ENCODE measurements at regions not wholly inside any gene's neighbourhood (a gene's known extent, or its start where the extent isn't known, plus 50 kb on each side); places are given as distances from the start of the nearest gene placed in this dataset.

GRCh38 chr6:169943241-169944060 lies 192.0 kb downstream of the ERMARD start:
- no peak for DNase-seq

- no peak for DNase-seq
Measured at GRCh38 chr6:169942173-169942572, 190.8 kb downstream of the ERMARD start.

- DNase-seq: no peak
Measured at GRCh38 chr6:169940481-169941271, 189.3 kb downstream of the ERMARD start.

- DNase-seq: no peak
Measured at GRCh38 chr6:169939554-169940164, 188.2 kb downstream of the ERMARD start.

GRCh38 chr6:169938731-169939130 lies 187.3 kb downstream of the ERMARD start:
- no peak for DNase-seq

- DNase-seq: no peak
Measured at GRCh38 chr6:169938262-169938701, 186.9 kb downstream of the ERMARD start.

- DNase-seq: no peak
Measured at GRCh38 chr6:169937389-169938261, 186.2 kb downstream of the ERMARD start.

- no peak for DNase-seq
Measured at GRCh38 chr6:169936355-169936975, 185.0 kb downstream of the ERMARD start.

GRCh38 chr6:169935861-169936260 lies 184.4 kb downstream of the ERMARD start:
- no peak for DNase-seq

- no peak for DNase-seq
Measured at GRCh38 chr6:169935348-169935718, 183.9 kb downstream of the ERMARD start.

GRCh38 chr6:169934699-169935347 lies 183.4 kb downstream of the ERMARD start:
- DNase-seq: no peak

GRCh38 chr6:169933839-169934698 lies 182.6 kb downstream of the ERMARD start:
- no peak for DNase-seq

GRCh38 chr6:169933251-169933821 lies 181.9 kb downstream of the ERMARD start:
- no peak for DNase-seq

- no peak for DNase-seq
Measured at GRCh38 chr6:169932491-169932890, 181.1 kb downstream of the ERMARD start.

GRCh38 chr6:169931261-169931660 lies 179.8 kb downstream of the ERMARD start:
- no peak for DNase-seq

- DNase-seq: no peak
Measured at GRCh38 chr6:169930799-169931198, 179.4 kb downstream of the ERMARD start.

- no peak for DNase-seq
Measured at GRCh38 chr6:169927711-169928110, 176.3 kb downstream of the ERMARD start.

- DNase-seq: no peak
Measured at GRCh38 chr6:169926617-169927417, 175.4 kb downstream of the ERMARD start.
